Activated T-helper 1 cell treated with anti-CD3 and anti-CD28 coated beads, Interleukin-12 subunit alpha, Interleukin-12 subunit beta, Interleukin-2, Interleukin-4 antibody, amounts not matched to agents 30 ng/mL and 10 ng/mL and 1 ng/mL, durations not matched to agents 14 hours and 24 hours and 36 hours (primary cell): ENCODE measurements at regions not wholly inside any gene's neighbourhood (a gene's known extent, or its start where the extent isn't known, plus 50 kb on each side); places are given as distances from the start of the nearest gene placed in this dataset.

ENCODE experiments used
- DNase-seq: peaks from one replicate; pipeline ENCODE4 v3.0.0; 2021; ENCODE audit warnings: low spot score
- H3K27ac Mint-ChIP-seq: one replicate; pipeline ENCODE4 v1.8.0; 2021; ENCODE audit warnings: mild to moderate bottlenecking, mixed read lengths
- H3K27me3 Mint-ChIP-seq: one replicate; pipeline ENCODE4 v1.8.0; 2022; ENCODE audit warnings: mild to moderate bottlenecking, moderate library complexity, mixed read lengths; ENCODE audit not compliant: insufficient read depth
- H3K36me3 Mint-ChIP-seq: one replicate; pipeline ENCODE4 v1.8.0; 2021; ENCODE audit warnings: low read depth, mixed read lengths
- H3K4me1 Mint-ChIP-seq: one replicate; pipeline ENCODE4 v1.8.0; 2021; ENCODE audit warnings: low read depth, mixed read lengths
- H3K4me3 Mint-ChIP-seq: one replicate; pipeline ENCODE4 v1.8.0; 2021; ENCODE audit warnings: mild to moderate bottlenecking, moderate library complexity, mixed read lengths
- H3K9me3 Mint-ChIP-seq: one replicate; pipeline ENCODE4 v1.8.0; 2021; ENCODE audit warnings: mixed read lengths
- intact Hi-C: fragments of 100-400 bp; cut with micrococcal nuclease; formaldehyde crosslinking; loops from one replicate; pipeline ENCODE4 v1.15.1; 2024

- H3K4me1 Mint-ChIP-seq: no peaks in the 10 kb centered on the region
- no peak overlapping the region for H3K4me3 Mint-ChIP-seq
- peaks cover 35% of the 10 kb centered on the region for H3K9me3 Mint-ChIP-seq
- intact Hi-C loops: no loop called here
- no peak for DNase-seq
- no peak overlapping the region for H3K27ac Mint-ChIP-seq
- H3K27me3 Mint-ChIP-seq: no peaks in the 10 kb centered on the region
- H3K36me3 Mint-ChIP-seq: no peaks in the 10 kb centered on the region
Measured at GRCh38 chr4:13276357-13276756, 207.8 kb downstream of the RAB28 start.

- peaks cover 10% of the 10 kb centered on the region for H3K9me3 Mint-ChIP-seq
- DNase-seq: no peak
- intact Hi-C loops: no loop called here
- H3K4me3 Mint-ChIP-seq: no peak overlapping the region
- H3K27me3 Mint-ChIP-seq: no peaks in the 10 kb centered on the region
- H3K27ac Mint-ChIP-seq: no peak overlapping the region
- no peaks in the 10 kb centered on the region for H3K36me3 Mint-ChIP-seq
- H3K4me1 Mint-ChIP-seq: no peaks in the 10 kb centered on the region
Measured at GRCh38 chr4:13268703-13269102, 215.4 kb downstream of the RAB28 start.

- no peaks in the 10 kb centered on the region for H3K4me1 Mint-ChIP-seq
- intact Hi-C loops: no loop called here
Measured at GRCh38 chr4:13268165-13268564, 216.0 kb downstream of the RAB28 start.

GRCh38 chr4:13267091-13267490 is 217.0 kb downstream of the RAB28 start:
- DNase-seq: no peak
- Mint-ChIP-seq H3K4me1 (no peaks in the 10 kb centered on the region), H3K27ac (no peak overlapping the region), H3K27me3 (no peaks in the 10 kb centered on the region), H3K36me3 (no peaks in the 10 kb centered on the region), H3K9me3 (no peaks in the 10 kb centered on the region), H3K4me3 (no peak overlapping the region)
- intact Hi-C loops: no loop called here

More at GRCh38 chr4:13268165-13268564, 216.0 kb downstream of the RAB28 start:
- Mint-ChIP-seq H3K27me3 (no peaks in the 10 kb centered on the region), H3K27ac (no peak overlapping the region), H3K36me3 (no peaks in the 10 kb centered on the region), H3K4me3 (no peak overlapping the region), H3K9me3 (peaks cover 6% of the 10 kb centered on the region)
- no peak for DNase-seq

GRCh38 chr4:13266687-13267086 is 217.5 kb downstream of the RAB28 start:
- DNase-seq: no peak
- no peak overlapping the region for H3K27ac Mint-ChIP-seq
- H3K4me1 Mint-ChIP-seq: no peaks in the 10 kb centered on the region
- intact Hi-C loops: no loop called here
- no peak overlapping the region for H3K4me3 Mint-ChIP-seq
- no peaks in the 10 kb centered on the region for H3K36me3 Mint-ChIP-seq
- no peaks in the 10 kb centered on the region for H3K27me3 Mint-ChIP-seq
- no peaks in the 10 kb centered on the region for H3K9me3 Mint-ChIP-seq

GRCh38 chr4:13263967-13264525 is 220.1 kb downstream of the RAB28 start:
- Mint-ChIP-seq H3K4me1 (no peaks in the 10 kb centered on the region), H3K9me3 (no peaks in the 10 kb centered on the region), H3K36me3 (no peaks in the 10 kb centered on the region), H3K27ac (no peak overlapping the region), H3K27me3 (no peaks in the 10 kb centered on the region), H3K4me3 (no peak overlapping the region)
- no peak for DNase-seq
- intact Hi-C loops: no loop called here

- no peak for DNase-seq
- no peak overlapping the region for H3K27ac Mint-ChIP-seq
- H3K4me3 Mint-ChIP-seq: no peak overlapping the region
- H3K9me3 Mint-ChIP-seq: no peaks in the 10 kb centered on the region
- H3K4me1 Mint-ChIP-seq: no peaks in the 10 kb centered on the region
- H3K27me3 Mint-ChIP-seq: no peaks in the 10 kb centered on the region
- intact Hi-C loops: no loop called here
- H3K36me3 Mint-ChIP-seq: no peaks in the 10 kb centered on the region
Measured at GRCh38 chr4:13262816-13263215, 221.3 kb downstream of the RAB28 start.

GRCh38 chr4:13261486-13262257 is 222.5 kb downstream of the RAB28 start:
- H3K4me3 Mint-ChIP-seq: no peak overlapping the region
- H3K36me3 Mint-ChIP-seq: no peaks in the 10 kb centered on the region
- no peaks in the 10 kb centered on the region for H3K4me1 Mint-ChIP-seq
- H3K9me3 Mint-ChIP-seq: no peaks in the 10 kb centered on the region
- H3K27ac Mint-ChIP-seq: no peak overlapping the region
- H3K27me3 Mint-ChIP-seq: no peaks in the 10 kb centered on the region
- intact Hi-C loops: no loop called here
- no peak for DNase-seq

- intact Hi-C loops: no loop called here
- no peaks in the 10 kb centered on the region for H3K4me1 Mint-ChIP-seq
- H3K9me3 Mint-ChIP-seq: no peaks in the 10 kb centered on the region
Measured at GRCh38 chr4:13260513-13260912, 223.6 kb downstream of the RAB28 start.

GRCh38 chr4:13250263-13250662 is 233.9 kb downstream of the RAB28 start:
- no peaks in the 10 kb centered on the region for H3K4me1 Mint-ChIP-seq
- intact Hi-C loops: no loop called here
- H3K27me3 Mint-ChIP-seq: no peaks in the 10 kb centered on the region
- H3K27ac Mint-ChIP-seq: no peak overlapping the region
- H3K9me3 Mint-ChIP-seq: peaks cover 17% of the 10 kb centered on the region
- no peak overlapping the region for H3K4me3 Mint-ChIP-seq
- DNase-seq: no peak
- H3K36me3 Mint-ChIP-seq: no peaks in the 10 kb centered on the region

More at GRCh38 chr4:13260513-13260912, 223.6 kb downstream of the RAB28 start:
- Mint-ChIP-seq H3K27me3 (no peaks in the 10 kb centered on the region), H3K27ac (no peak overlapping the region), H3K4me3 (no peak overlapping the region), H3K36me3 (no peaks in the 10 kb centered on the region)
- DNase-seq: no peak

- no peak overlapping the region for H3K27ac Mint-ChIP-seq
- intact Hi-C loops: no loop called here
- H3K4me1 Mint-ChIP-seq: no peaks in the 10 kb centered on the region
- peaks cover 17% of the 10 kb centered on the region for H3K9me3 Mint-ChIP-seq
- no peaks in the 10 kb centered on the region for H3K27me3 Mint-ChIP-seq
- no peak overlapping the region for H3K4me3 Mint-ChIP-seq
- DNase-seq: no peak
- no peaks in the 10 kb centered on the region for H3K36me3 Mint-ChIP-seq
Measured at GRCh38 chr4:13248621-13249298, 235.4 kb downstream of the RAB28 start.

GRCh38 chr4:13246107-13246506 is 238.0 kb downstream of the RAB28 start:
- Mint-ChIP-seq H3K27ac (no peak overlapping the region), H3K4me3 (no peak overlapping the region), H3K9me3 (peaks cover 17% of the 10 kb centered on the region)

GRCh38 chr4:13244444-13244843 is 239.7 kb downstream of the RAB28 start:
- Mint-ChIP-seq H3K9me3 (peaks cover 17% of the 10 kb centered on the region), H3K4me3 (no peak overlapping the region), H3K4me1 (peaks cover 6% of the 10 kb centered on the region), H3K36me3 (no peaks in the 10 kb centered on the region), H3K27ac (no peak overlapping the region), H3K27me3 (no peaks in the 10 kb centered on the region)
- no peak for DNase-seq
- intact Hi-C loops: no loop called here

More at GRCh38 chr4:13246107-13246506, 238.0 kb downstream of the RAB28 start:
- intact Hi-C loops: no loop called here
- Mint-ChIP-seq H3K36me3 (no peaks in the 10 kb centered on the region), H3K27me3 (no peaks in the 10 kb centered on the region), H3K4me1 (no peaks in the 10 kb centered on the region)
- DNase-seq: no peak
